Activated gamma-delta T cell treated with Interleukin-2 at 50 U/mL for 16 hours (primary cell): ENCODE measurements at regions not wholly inside any gene's neighbourhood (a gene's known extent, or its start where the extent isn't known, plus 50 kb on each side); places are given as distances from the start of the nearest gene placed in this dataset.

ENCODE experiments used
- DNase-seq: peaks from one replicate; pipeline ENCODE4 v3.0.0-alpha.2; 2020

- DNase-seq = no peak
Observed at GRCh38 chr10:113259576-113260226, 293.2 kb upstream of the HABP2 start.

- DNase-seq = no peak
Observed at GRCh38 chr10:113261161-113261560, 291.7 kb upstream of the HABP2 start.

GRCh38 chr10:113261611-113262091 is 291.2 kb upstream of the HABP2 start:
- no peak for DNase-seq

- DNase-seq = no peak
Observed at GRCh38 chr10:113263056-113263455, 289.8 kb upstream of the HABP2 start.

DNA sequence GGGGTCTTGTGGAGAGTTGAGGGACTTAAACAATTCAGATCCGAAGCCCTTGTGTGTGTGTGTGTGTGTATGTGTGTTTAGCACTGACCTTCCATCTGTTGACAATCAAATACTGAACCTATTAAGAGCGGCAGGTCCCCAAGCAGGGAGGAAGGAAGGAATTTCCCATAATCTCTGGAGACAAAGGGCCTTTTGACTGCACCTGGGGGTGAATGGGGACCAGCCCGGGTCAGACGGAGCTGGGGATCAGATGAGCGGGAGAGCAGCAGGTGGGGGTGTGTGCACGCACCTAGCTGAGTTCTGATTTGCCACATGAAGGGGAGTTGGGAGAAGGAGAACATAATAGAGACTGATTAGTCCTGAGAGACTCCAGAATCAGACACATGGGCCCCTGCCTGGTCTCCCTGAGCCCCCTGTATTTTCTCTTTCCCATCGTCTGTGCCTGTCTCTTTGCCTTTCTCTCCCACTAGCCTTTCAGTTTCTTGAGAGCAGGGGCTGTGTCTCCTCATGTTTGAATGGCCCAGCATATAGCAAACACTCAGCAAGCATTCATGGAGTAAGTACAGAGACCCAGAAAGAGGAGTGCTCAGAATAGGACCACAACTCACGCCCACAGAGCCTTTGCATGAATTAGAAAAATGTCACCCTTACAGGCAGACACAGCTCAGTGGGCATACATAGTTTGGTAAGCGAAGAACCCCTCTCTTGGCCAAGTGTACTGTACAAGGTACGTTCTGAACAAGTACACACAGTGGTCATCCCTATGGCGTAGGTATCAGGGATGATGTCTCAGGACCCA is 288.3 kb upstream of the HABP2 start:
- no peak for DNase-seq

GRCh38 chr10:113266147-113266546 is 286.7 kb upstream of the HABP2 start:
- no peak for DNase-seq

GRCh38 chr10:113267619-113268562 is 285.0 kb upstream of the HABP2 start:
- no peak for DNase-seq

- DNase-seq = no peak
Observed at GRCh38 chr10:113269333-113269732, 283.5 kb upstream of the HABP2 start.

DNA sequence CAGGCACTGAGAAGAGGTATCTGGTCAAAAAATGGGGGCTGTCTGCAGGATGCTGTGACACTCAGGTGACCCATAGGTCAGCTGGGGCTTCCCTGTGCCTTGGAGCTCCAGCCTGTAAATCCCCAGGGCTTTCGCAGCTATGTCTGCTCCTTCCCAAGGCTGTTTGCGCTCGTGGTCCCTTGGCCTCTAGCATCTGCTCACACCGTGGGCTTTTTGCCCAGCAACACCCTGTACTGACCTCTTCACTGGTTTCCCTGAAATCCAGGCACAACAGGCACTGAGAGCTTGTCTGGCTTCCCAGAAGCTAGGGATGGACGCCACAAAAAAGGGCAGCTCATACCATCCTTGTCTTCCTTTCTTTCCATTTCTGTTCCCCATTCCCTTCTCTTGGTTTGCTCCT is 280.3 kb upstream of the HABP2 start:
- no peak for DNase-seq

- no peak for DNase-seq
Observed at GRCh38 chr10:113273181-113274163, 279.4 kb upstream of the HABP2 start.

DNA sequence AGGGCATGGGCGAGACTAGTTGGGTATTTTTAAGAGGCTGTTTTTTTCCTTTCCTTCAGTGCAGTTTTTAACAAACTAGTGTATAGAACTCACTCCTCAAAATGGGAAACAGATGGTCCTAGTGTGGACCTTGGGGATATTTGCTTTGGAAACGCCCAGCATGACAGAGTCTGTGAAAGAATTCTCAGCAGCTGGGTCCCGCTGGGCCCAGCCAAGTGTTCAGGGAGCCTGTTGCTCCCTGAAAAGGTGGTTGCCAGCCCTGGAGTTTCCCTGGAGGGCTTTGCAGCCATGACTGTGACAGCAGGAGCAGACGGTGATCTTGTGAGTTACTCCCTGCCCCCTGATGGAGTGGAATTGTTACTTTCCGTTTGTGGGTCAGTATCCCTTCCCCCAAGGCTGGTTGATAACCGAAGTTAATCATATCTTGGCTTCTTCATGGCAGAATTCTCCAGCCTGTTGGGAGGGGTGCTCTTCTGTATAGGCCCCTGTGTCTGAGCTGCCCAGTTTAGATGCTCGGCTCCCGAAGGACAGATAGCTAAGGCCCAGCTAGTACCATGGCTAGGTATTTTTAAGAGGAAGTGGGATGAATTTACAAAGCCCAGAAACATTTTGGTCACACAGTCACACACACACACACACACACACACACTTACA is 278.6 kb upstream of the HABP2 start:
- DNase-seq = no peak

- no peak for DNase-seq
Observed at GRCh38 chr10:113278221-113278620, 274.6 kb upstream of the HABP2 start.

- DNase-seq = no peak
Observed at GRCh38 chr10:113278664-113279063, 274.2 kb upstream of the HABP2 start.

DNA sequence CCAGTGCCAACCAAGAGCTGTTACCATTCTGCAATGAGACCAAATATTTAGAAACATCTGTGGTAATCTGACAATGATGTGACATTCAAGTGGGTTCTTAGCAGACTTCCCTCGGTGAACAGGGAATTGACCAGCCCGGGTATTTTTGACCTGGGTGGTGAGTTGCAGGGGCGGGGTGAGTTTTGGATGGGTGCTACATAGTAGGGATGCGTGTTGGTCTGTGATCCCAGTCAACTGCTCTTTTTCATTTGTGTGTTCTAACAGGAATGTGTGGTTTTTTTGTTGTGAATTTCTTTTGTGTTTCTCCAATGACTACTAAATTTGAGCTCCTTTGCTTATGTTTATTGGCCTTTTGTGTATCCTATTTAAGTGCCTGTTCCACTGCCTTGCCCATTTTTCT is 273.6 kb upstream of the HABP2 start:
- no peak for DNase-seq

DNA sequence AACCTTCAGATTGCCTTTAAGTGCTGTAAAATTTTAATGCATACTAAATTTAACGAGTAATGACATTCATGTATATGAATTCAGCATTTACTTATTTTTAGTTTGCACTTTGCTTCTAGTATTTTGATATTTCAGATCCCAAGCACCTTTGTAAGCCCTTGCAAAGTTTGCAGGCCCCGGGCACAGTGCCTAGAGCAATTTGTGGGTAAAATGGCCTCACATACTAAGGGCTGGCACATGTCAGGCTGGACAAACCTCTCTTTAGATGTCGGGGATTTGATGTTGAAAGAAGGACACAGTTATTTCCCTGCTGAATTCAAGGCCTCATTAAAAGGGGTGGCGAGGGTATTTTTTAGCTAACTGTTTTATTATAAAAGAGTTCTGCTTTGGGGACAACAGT is 270.3 kb upstream of the HABP2 start:
- DNase-seq = no peak

- DNase-seq = no peak
Observed at GRCh38 chr10:113283189-113283588, 269.7 kb upstream of the HABP2 start.

- DNase-seq = no peak
Observed at GRCh38 chr10:113284635-113285034, 268.2 kb upstream of the HABP2 start.

GRCh38 chr10:113285305-113285704 is 267.5 kb upstream of the HABP2 start:
- DNase-seq = no peak

- no peak for DNase-seq
Observed at GRCh38 chr10:113287592-113287991, 265.3 kb upstream of the HABP2 start.

DNA sequence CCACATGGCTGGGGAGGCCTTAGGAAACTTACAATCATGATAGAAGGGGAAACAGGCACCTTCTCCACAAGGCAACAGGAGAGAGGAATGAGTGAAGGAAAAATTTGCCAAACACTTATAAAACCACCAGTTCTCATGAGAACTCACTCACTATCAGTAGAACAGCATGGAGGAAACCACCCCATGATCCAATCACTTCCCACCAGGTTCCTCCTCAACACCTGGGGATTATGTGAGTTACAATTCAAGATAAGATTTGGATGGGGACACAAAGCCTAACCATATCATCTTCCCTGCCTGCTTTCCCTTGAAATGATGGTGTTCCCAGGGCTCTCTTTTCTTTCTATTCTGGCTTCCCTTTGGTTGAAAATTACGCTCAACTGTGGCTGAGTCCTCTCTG is 262.7 kb upstream of the HABP2 start:
- DNase-seq = no peak

DNA sequence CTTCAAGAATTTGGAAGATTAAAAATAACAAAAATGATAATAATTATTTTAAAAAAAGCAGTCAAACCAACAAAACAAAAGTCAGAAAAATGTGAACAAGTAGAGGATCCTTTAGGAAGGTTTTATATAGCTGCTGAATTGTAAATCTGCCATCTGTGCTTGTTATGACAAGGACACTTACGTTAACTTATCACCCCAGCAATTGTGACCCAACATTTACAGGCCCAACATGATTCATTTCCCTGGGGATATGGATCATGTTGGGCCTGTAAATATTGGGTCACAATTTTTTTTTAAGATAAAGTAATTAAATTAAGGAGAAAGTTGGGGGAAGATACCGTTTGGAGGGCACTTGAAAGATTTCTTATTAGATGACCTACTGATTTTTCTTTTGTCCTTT is 261.4 kb upstream of the HABP2 start:
- no peak for DNase-seq

GRCh38 chr10:113292086-113292485 is 260.8 kb upstream of the HABP2 start:
- no peak for DNase-seq
